Fibroblast of the aortic adventitia (primary cell): ENCODE measurements at regions not wholly inside any gene's neighbourhood (a gene's known extent, or its start where the extent isn't known, plus 50 kb on each side); places are given as distances from the start of the nearest gene placed in this dataset.

Source experiments
- DNase-seq: peaks from one replicate; pipeline ENCODE4 v3.0.0-alpha.2; 2010; ENCODE audit warnings: low read depth
- H3K4me3 ChIP-seq: 2 replicates; pipeline ENCODE4 v1.5.1; 2011; ENCODE audit warnings: low read depth, mild to moderate bottlenecking, control low read depth, low read length, moderate library complexity
- CTCF ChIP-seq: IDR thresholded peaks from 2 replicates; pipeline ENCODE4 v1.5.1; 2011; ENCODE audit warnings: mild to moderate bottlenecking, low read length, control low read depth, inconsistent platforms; ENCODE audit not compliant: insufficient read depth

- TF ChIP-seq CTCF: no peak
- DNase-seq: no peak
- no peak overlapping the region for H3K4me3 ChIP-seq
Observed at GRCh38 chr2:120442923-120443571, 97.1 kb downstream of the INHBB start.

GRCh38 chr2:120443946-120444345, 98.0 kb downstream of the INHBB start:
- no peak overlapping the region for H3K4me3 ChIP-seq
- no peak for TF ChIP-seq CTCF
- DNase-seq: no peak

- no peak for TF ChIP-seq CTCF
- DNase-seq: no peak
- H3K4me3 ChIP-seq: no peak overlapping the region
Observed at GRCh38 chr2:120444691-120445240, 98.8 kb downstream of the INHBB start.

- no peak for DNase-seq
- H3K4me3 ChIP-seq: no peak overlapping the region
- TF ChIP-seq CTCF: no peak
Observed at GRCh38 chr2:120445449-120446143, 99.7 kb downstream of the INHBB start.

- no peak for TF ChIP-seq CTCF
- no peak overlapping the region for H3K4me3 ChIP-seq
- no peak for DNase-seq
Observed at GRCh38 chr2:120446236-120447126, 100.5 kb downstream of the INHBB start.

GRCh38 chr2:120447127-120447785, 101.3 kb downstream of the INHBB start:
- no peak for TF ChIP-seq CTCF
- no peak overlapping the region for H3K4me3 ChIP-seq
- no peak for DNase-seq
